NCI-H2107 treated with DMSO at 0.1 percent for 48 hours (cell line): ENCODE measurements at regions not wholly inside any gene's neighbourhood (a gene's known extent, or its start where the extent isn't known, plus 50 kb on each side); places are given as distances from the start of the nearest gene placed in this dataset.
"Not testable (repeated sequence)": the region's sequence is repeated elsewhere in the genome, so short reads cannot be mapped to it uniquely, and the experiment has no call there.

ENCODE experiments used
- DNase-seq: peaks from one replicate; lab custom pipeline; 2025; ENCODE audit not compliant: unreplicated experiment; lab: John Stamatoyannopoulos, UW

- DNase-seq = no peak
These were observed 839.2 kb downstream of the SLC6A15 start for GRCh38 chr12:84073401-84073800.

- DNase-seq = no peak
These were observed 839.6 kb downstream of the SLC6A15 start for GRCh38 chr12:84072961-84073360.

GRCh38 chr12:84070292-84070691 lies 842.3 kb downstream of the SLC6A15 start:
- DNase-seq = no peak

GRCh38 chr12:84069699-84070098 lies 842.9 kb downstream of the SLC6A15 start:
- no peak for DNase-seq

GRCh38 chr12:84069198-84069597 lies 843.4 kb downstream of the SLC6A15 start:
- no peak for DNase-seq

- no peak for DNase-seq
These were observed 854.5 kb downstream of the SLC6A15 start for GRCh38 chr12:84058136-84058535.

GRCh38 chr12:84054811-84055210 lies 857.8 kb downstream of the SLC6A15 start:
- DNase-seq = no peak

GRCh38 chr12:84047881-84048280 lies 864.7 kb downstream of the SLC6A15 start:
- DNase-seq = no peak

GRCh38 chr12:84046859-84047258 lies 865.7 kb downstream of the SLC6A15 start:
- no peak for DNase-seq

GRCh38 chr12:84043355-84043754 lies 869.2 kb downstream of the SLC6A15 start:
- no peak for DNase-seq

- no peak for DNase-seq
These were observed 874.4 kb downstream of the SLC6A15 start for GRCh38 chr12:84038242-84038641.

GRCh38 chr12:84036912-84037311 lies 875.7 kb downstream of the SLC6A15 start:
- DNase-seq = no peak

GRCh38 chr12:84035766-84036165 lies 876.8 kb downstream of the SLC6A15 start:
- no peak for DNase-seq

- DNase-seq = no peak
These were observed 877.7 kb downstream of the SLC6A15 start for GRCh38 chr12:84034871-84035270.

GRCh38 chr12:84033162-84033561 lies 879.4 kb downstream of the SLC6A15 start:
- DNase-seq = no peak

GRCh38 chr12:84018556-84019179 lies 893.9 kb downstream of the SLC6A15 start:
- DNase-seq = not testable (repeated sequence)

- DNase-seq = no peak
These were observed 895.6 kb downstream of the SLC6A15 start for GRCh38 chr12:84016956-84017355.

GRCh38 chr12:83997423-83997822 lies 915.2 kb downstream of the SLC6A15 start:
- no peak for DNase-seq

- DNase-seq = no peak
These were observed 915.9 kb downstream of the SLC6A15 start for GRCh38 chr12:83996671-83997070.

- no peak for DNase-seq
These were observed 927.5 kb downstream of the SLC6A15 start for GRCh38 chr12:83985084-83985483.

GRCh38 chr12:83980398-83980797 lies 932.2 kb downstream of the SLC6A15 start:
- DNase-seq = no peak

- DNase-seq = no peak
These were observed 932.8 kb downstream of the SLC6A15 start for GRCh38 chr12:83979785-83980184.

- no peak for DNase-seq
These were observed 940.8 kb downstream of the SLC6A15 start for GRCh38 chr12:83971781-83972180.
